IMR-90 (cell line): ENCODE measurements at regions not wholly inside any gene's neighbourhood (a gene's known extent, or its start where the extent isn't known, plus 50 kb on each side); places are given as distances from the start of the nearest gene placed in this dataset.
A peak's percentile ranks its signal among the peaks of the same experiment; 100 is the strongest.

Experiments used
- ATAC-seq: fragments of 200-7000 bp; cut with Tn5 transposase; 2 replicates; pipeline ENCODE4 v1.9.1; 2020; ENCODE audit warnings: low read depth, mild to moderate bottlenecking, moderate library complexity
- BruUV-seq: library from RNA; stranded (reverse); fragments of 400-500 nt; replicated peaks from 2 replicates; lab custom pipeline; 2021; lab: Mats Ljungman, UMichigan
- CTCF ChIA-PET: fragments of 300-600 bp; formaldehyde crosslinking; extraction: SDS; loops from one replicate; lab custom pipeline; 2021; ENCODE audit warnings: antibody characterized with exemption; lab: Yijun Ruan, JAX
- POLR2A ChIA-PET: fragments of 300-600 bp; sonication (Branson Sonifier 250); formaldehyde crosslinking; loops from one replicate; lab custom pipeline; 2022; ENCODE audit warnings: antibody characterized with exemption; ENCODE audit not compliant: unreplicated experiment; lab: Charles Lee
- DNase-seq: peaks from one replicate; pipeline ENCODE4 v3.0.0; 2013
- H2AFZ ChIP-seq: replicated peaks from 2 replicates; pipeline ENCODE3; 2013; ENCODE audit warnings: low read length, mild to moderate bottlenecking; ENCODE audit not compliant: poor library complexity
- H2AK5ac ChIP-seq: 2 replicates; pipeline ENCODE4 v1.6.1; 2013; ENCODE audit warnings: low read depth, low read length, inconsistent platforms
- H2AK9ac ChIP-seq: replicated peaks from 2 replicates; pipeline ENCODE3; 2013; ENCODE audit warnings: mild to moderate bottlenecking, low read depth, low read length, moderate library complexity; ENCODE audit not compliant: poor library complexity
- H2BK120ac ChIP-seq: 2 replicates; pipeline ENCODE4 v1.6.1; 2013; ENCODE audit warnings: low read depth, low read length, inconsistent platforms
- H2BK15ac ChIP-seq: 3 replicates; pipeline ENCODE4 v1.6.1; 2013; ENCODE audit warnings: low read depth, low read length, inconsistent platforms
- H2BK20ac ChIP-seq: 2 replicates; pipeline ENCODE4 v1.6.1; 2013; ENCODE audit warnings: low read depth, mild to moderate bottlenecking, inconsistent platforms, low read length, moderate library complexity
- H2BK5ac ChIP-seq: 2 replicates; pipeline ENCODE4 v1.6.1; 2013; ENCODE audit warnings: mild to moderate bottlenecking, low read depth, low read length, inconsistent platforms; ENCODE audit not compliant: poor library complexity, severe bottlenecking
- H3K14ac ChIP-seq: replicated peaks from 2 replicates; pipeline ENCODE4 v1.6.1; 2013; ENCODE audit warnings: low read depth, low read length, inconsistent platforms
- H3K18ac ChIP-seq: 2 replicates; pipeline ENCODE4 v1.6.1; 2013; ENCODE audit warnings: low read depth, low read length, control low read depth
- H3K23ac ChIP-seq: 2 replicates; pipeline ENCODE4 v1.6.1; 2013; ENCODE audit warnings: low read depth, low read length, inconsistent platforms
- H3K27ac ChIP-seq: 2 replicates; pipeline ENCODE4 v1.5.1; 2013; ENCODE audit warnings: mild to moderate bottlenecking, control low read depth, low read length; ENCODE audit not compliant: insufficient read depth
- H3K27me3 ChIP-seq: 2 replicates; pipeline ENCODE4 v1.6.1; 2013; ENCODE audit warnings: low read length; ENCODE audit not compliant: control insufficient read depth, insufficient read depth
- H3K36me3 ChIP-seq: 2 replicates; pipeline ENCODE4 v1.6.1; 2013; ENCODE audit warnings: low read length, mixed read lengths; ENCODE audit not compliant: control insufficient read depth, insufficient read depth
- H3K4ac ChIP-seq: 2 replicates; pipeline ENCODE4 v1.6.1; 2013; ENCODE audit warnings: low read depth, low read length, inconsistent platforms
- H3K4me1 ChIP-seq: 2 replicates; pipeline ENCODE4 v1.6.1; 2013; ENCODE audit warnings: low read length, mixed read lengths; ENCODE audit not compliant: control insufficient read depth, insufficient read depth
- H3K4me2 ChIP-seq: 2 replicates; pipeline ENCODE4 v1.6.1; 2013; ENCODE audit warnings: low read depth, mild to moderate bottlenecking, control low read depth, low read length, moderate library complexity
- H3K4me3 ChIP-seq: 2 replicates; pipeline ENCODE4 v1.5.1; 2013; ENCODE audit warnings: low read depth, mild to moderate bottlenecking, control low read depth, low read length, moderate library complexity; ENCODE audit not compliant: insufficient read depth
- H3K56ac ChIP-seq: 2 replicates; pipeline ENCODE4 v1.6.1; 2013; ENCODE audit warnings: low read length, inconsistent platforms; ENCODE audit not compliant: insufficient read depth; ENCODE audit errors: extremely low read depth
- H3K79me1 ChIP-seq, 2 experiments: 2 replicates each; pipeline ENCODE4 v1.6.1; 2013; ENCODE audit warnings: low read length in 2 of 2, inconsistent platforms in 1 of 2, low read depth in 1 of 2
- H3K9ac ChIP-seq: 2 replicates; pipeline ENCODE4 v1.6.1; 2013; ENCODE audit warnings: low read depth, low read length, control low read depth
- H3K9me1 ChIP-seq: 2 replicates; pipeline ENCODE4 v1.6.1; 2013; ENCODE audit warnings: low read length, inconsistent platforms; ENCODE audit not compliant: insufficient read depth
- H3K9me3 ChIP-seq: 2 replicates; pipeline ENCODE4 v1.6.1; 2013; ENCODE audit warnings: low read length; ENCODE audit not compliant: control insufficient read depth, insufficient read depth
- H4K20me1 ChIP-seq: 2 replicates; pipeline ENCODE4 v1.6.1; 2013; ENCODE audit warnings: low read length, inconsistent platforms; ENCODE audit not compliant: insufficient read depth
- H4K5ac ChIP-seq: 2 replicates; pipeline ENCODE4 v1.6.1; 2013; ENCODE audit warnings: mild to moderate bottlenecking, low read depth, low read length, control low read depth
- H4K8ac ChIP-seq, 2 experiments: 2 replicates each; pipeline ENCODE4 v1.6.1; 2013; ENCODE audit warnings: low read depth in 2 of 2, low read length in 2 of 2, control low read depth in 1 of 2, inconsistent platforms in 1 of 2
- H4K91ac ChIP-seq: 2 replicates; pipeline ENCODE4 v1.6.1; 2013; ENCODE audit warnings: low read depth, low read length, inconsistent platforms; ENCODE audit not compliant: insufficient read depth
- BHLHE40 ChIP-seq: fragments of 150-350 bp; IDR thresholded peaks from 2 replicates; pipeline ENCODE4 v1.6.1; 2016; ENCODE audit warnings: mild to moderate bottlenecking, low read depth, low read length
- CHD1 ChIP-seq: IDR thresholded peaks from 2 replicates; pipeline ENCODE4 v1.6.1; 2012; ENCODE audit warnings: low read depth, low read length, improper control_type of control experiment
- FOS ChIP-seq: fragments of 150-350 bp; IDR thresholded peaks from 2 replicates; pipeline ENCODE4 v1.6.1; 2016; ENCODE audit warnings: low read depth, low read length
- MAZ ChIP-seq: IDR thresholded peaks from 2 replicates; pipeline ENCODE4 v1.6.1; 2012; ENCODE audit warnings: low read depth, mild to moderate bottlenecking, low read length, improper control_type of control experiment, moderate library complexity, borderline replicate concordance
- MXI1 ChIP-seq: IDR thresholded peaks from 2 replicates; pipeline ENCODE4 v1.6.1; 2012; ENCODE audit warnings: low read depth, mild to moderate bottlenecking, low read length, moderate library complexity, borderline replicate concordance
- NFE2L2 ChIP-seq: fragments of 150-350 bp; IDR thresholded peaks from 2 replicates; pipeline ENCODE4 v1.6.1; 2016; ENCODE audit warnings: low read depth, mild to moderate bottlenecking, low read length
- RAD21 ChIP-seq: IDR thresholded peaks from 2 replicates; pipeline ENCODE4 v1.6.1; 2012; ENCODE audit warnings: low read length, improper control_type of control experiment
- RCOR1 ChIP-seq: IDR thresholded peaks from 2 replicates; pipeline ENCODE4 v1.6.1; 2012; ENCODE audit warnings: mild to moderate bottlenecking, low read length, improper control_type of control experiment; ENCODE audit not compliant: insufficient replicate concordance
- SMC3 ChIP-seq: fragments of 150-350 bp; IDR thresholded peaks from 2 replicates; pipeline ENCODE4 v1.6.1; 2016; ENCODE audit warnings: low read depth, mild to moderate bottlenecking, antibody characterized with exemption, low read length, moderate library complexity
- WGBS, 2 experiments: methylation state at CpG; one replicate each; pipeline versions ENCODE4 v1.1.5 to v1.1.7; 2013; ENCODE audit warnings: missing lambda C conversion rate in 2 of 2; ENCODE audit not compliant: insufficient read length in 1 of 2; ENCODE audit errors: extremely low coverage in 2 of 2; 5-methylcytosine and 5-hydroxymethylcytosine counted together
- dilution Hi-C: fragments of 300-500 bp; cut with HindIII; formaldehyde crosslinking; loops from one replicate; pipeline ENCODE4 v1.14.3; 2018; ENCODE audit warnings: low sequenced_read_pairs; ENCODE audit not compliant: unreplicated experiment
- in situ Hi-C: fragments of 300-500 bp; cut with MboI; formaldehyde crosslinking; loops from 3 replicates; pipeline ENCODE4 v1.14.3; 2019; ENCODE audit warnings: low sequenced_read_pairs, inconsistent platforms, mixed read lengths
- intact Hi-C: fragments of 100-400 bp; cut with micrococcal nuclease; formaldehyde crosslinking; loops from 2 replicates; pipeline ENCODE4 v1.10.0; 2022
- TF ChIP-seq, protein P1 (sequence below): conservative IDR thresholded peaks from 2 replicates; pipeline ENCODE4 v1.5.1; 2012; ENCODE audit warnings: mild to moderate bottlenecking, low read depth, low read length, improper control_type of control experiment
- TF ChIP-seq, protein P2 (sequence below): fragments of 150-350 bp; IDR thresholded peaks from 2 replicates; pipeline ENCODE4 v1.6.1; 2017; ENCODE audit warnings: mild to moderate bottlenecking, antibody characterized with exemption, low read length, low read depth
- TF ChIP-seq, protein P3 (sequence below): fragments of 150-350 bp; IDR thresholded peaks from 2 replicates; pipeline ENCODE4 v1.6.1; 2016; ENCODE audit warnings: low read depth, mild to moderate bottlenecking, low read length, moderate library complexity, borderline replicate concordance

DNA sequence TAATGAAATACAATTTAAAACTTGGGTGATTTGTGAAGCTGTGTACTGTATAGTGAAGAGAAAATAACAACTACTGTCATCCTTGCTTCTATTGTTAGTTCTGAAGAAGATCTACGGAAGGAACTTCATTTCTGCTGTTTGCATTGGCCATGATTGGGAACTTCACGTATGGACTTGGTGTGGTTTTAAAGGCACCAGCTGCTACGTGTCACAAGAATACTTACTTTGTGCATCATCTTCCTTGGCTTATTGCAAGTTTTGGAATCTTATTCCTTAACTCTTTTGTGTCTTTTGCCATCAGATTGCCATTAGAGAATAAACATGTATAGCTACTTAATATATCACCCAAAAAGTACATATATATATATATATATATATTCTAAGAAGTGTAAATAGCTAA lies 75.0 kb upstream of the VEPH1 start:
- Histone ChIP-seq H2AK5ac (no peak overlapping the region), H4K8ac (no peak overlapping the region), H3K4me3 (no peak overlapping the region), H3K4me2 (no peak overlapping the region; the same call in 1 of the 2 replicates), H3K79me1 (no peaks in the 10 kb centered on the region), H2BK120ac (no peak overlapping the region), H3K14ac (0 out of 2 replicates have a peak overlapping the region, but pooled peaks have one; percentile 37), H3K9me3 (no peaks in the 10 kb centered on the region), H2BK5ac (no peak overlapping the region), H3K56ac (no peak overlapping the region), H2BK15ac (no peak overlapping the region), H3K9me1 (no peaks in the 10 kb centered on the region), H3K9ac (no peak overlapping the region), H3K36me3 (no peaks in the 10 kb centered on the region), H4K91ac (no peak overlapping the region), H2AFZ (no peak overlapping the region), H3K18ac (no peak overlapping the region), H3K27me3 (no peaks in the 10 kb centered on the region; the same call in 1 of the 2 replicates), H3K23ac (no peak overlapping the region), H3K4ac (no peak overlapping the region), H4K20me1 (no peaks in the 10 kb centered on the region), H2AK9ac (no peak overlapping the region), H2BK20ac (no peak overlapping the region), H4K5ac (no peak overlapping the region), H3K4me1 (no peaks in the 10 kb centered on the region; the same call in 1 of the 2 replicates), H3K27ac (no peak overlapping the region)
- TF ChIP-seq BHLHE40: no peak
- TF ChIP-seq, protein P1, sequence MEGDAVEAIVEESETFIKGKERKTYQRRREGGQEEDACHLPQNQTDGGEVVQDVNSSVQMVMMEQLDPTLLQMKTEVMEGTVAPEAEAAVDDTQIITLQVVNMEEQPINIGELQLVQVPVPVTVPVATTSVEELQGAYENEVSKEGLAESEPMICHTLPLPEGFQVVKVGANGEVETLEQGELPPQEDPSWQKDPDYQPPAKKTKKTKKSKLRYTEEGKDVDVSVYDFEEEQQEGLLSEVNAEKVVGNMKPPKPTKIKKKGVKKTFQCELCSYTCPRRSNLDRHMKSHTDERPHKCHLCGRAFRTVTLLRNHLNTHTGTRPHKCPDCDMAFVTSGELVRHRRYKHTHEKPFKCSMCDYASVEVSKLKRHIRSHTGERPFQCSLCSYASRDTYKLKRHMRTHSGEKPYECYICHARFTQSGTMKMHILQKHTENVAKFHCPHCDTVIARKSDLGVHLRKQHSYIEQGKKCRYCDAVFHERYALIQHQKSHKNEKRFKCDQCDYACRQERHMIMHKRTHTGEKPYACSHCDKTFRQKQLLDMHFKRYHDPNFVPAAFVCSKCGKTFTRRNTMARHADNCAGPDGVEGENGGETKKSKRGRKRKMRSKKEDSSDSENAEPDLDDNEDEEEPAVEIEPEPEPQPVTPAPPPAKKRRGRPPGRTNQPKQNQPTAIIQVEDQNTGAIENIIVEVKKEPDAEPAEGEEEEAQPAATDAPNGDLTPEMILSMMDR: no peak
- TF ChIP-seq MAZ: no peak
- TF ChIP-seq, protein P2, sequence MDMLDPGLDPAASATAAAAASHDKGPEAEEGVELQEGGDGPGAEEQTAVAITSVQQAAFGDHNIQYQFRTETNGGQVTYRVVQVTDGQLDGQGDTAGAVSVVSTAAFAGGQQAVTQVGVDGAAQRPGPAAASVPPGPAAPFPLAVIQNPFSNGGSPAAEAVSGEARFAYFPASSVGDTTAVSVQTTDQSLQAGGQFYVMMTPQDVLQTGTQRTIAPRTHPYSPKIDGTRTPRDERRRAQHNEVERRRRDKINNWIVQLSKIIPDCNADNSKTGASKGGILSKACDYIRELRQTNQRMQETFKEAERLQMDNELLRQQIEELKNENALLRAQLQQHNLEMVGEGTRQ: no peak
- TF ChIP-seq CHD1: no peak
- no peak for TF ChIP-seq SMC3
- no peak for TF ChIP-seq RCOR1
- TF ChIP-seq, protein P3, sequence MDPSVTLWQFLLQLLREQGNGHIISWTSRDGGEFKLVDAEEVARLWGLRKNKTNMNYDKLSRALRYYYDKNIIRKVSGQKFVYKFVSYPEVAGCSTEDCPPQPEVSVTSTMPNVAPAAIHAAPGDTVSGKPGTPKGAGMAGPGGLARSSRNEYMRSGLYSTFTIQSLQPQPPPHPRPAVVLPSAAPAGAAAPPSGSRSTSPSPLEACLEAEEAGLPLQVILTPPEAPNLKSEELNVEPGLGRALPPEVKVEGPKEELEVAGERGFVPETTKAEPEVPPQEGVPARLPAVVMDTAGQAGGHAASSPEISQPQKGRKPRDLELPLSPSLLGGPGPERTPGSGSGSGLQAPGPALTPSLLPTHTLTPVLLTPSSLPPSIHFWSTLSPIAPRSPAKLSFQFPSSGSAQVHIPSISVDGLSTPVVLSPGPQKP: no peak
- TF ChIP-seq MXI1: no peak
- TF ChIP-seq RAD21: no peak
- TF ChIP-seq FOS: no peak
- no peak for TF ChIP-seq NFE2L2
- in situ Hi-C loops (no loop called here), intact Hi-C loops (no loop called here), dilution Hi-C loops (no loop called here)
- CTCF ChIA-PET: interaction anchor here (0.7 kb wide), 1 partner anchor 709 kb away, joined by 3 read pairs; no protein-coding TSS in a partner anchor
- ATAC-seq (no peak), DNase-seq (peak; percentile 38)
- POLR2A ChIA-PET: interaction anchor here (0.6 kb wide), 2 partner anchors 490 to 824 kb away, joined by 3 to 4 read pairs; no protein-coding TSS in a partner anchor
- no CpG with 5 or more reads among the region's 3 CpGs for WGBS, 2 experiments
- no TSS peak for BruUV-seq
